Right hindlimb (tissue), 1 donor: ENCODE measurements at regions not wholly inside any gene's neighbourhood (a gene's known extent, or its start where the extent isn't known, plus 50 kb on each side); places are given as distances from the start of the nearest gene placed in this dataset.
A peak's percentile ranks its signal among the peaks of the same experiment; 100 is the strongest.

Experiments used
- DNase-seq: peaks from one replicate; pipeline ENCODE4 v3.0.0-alpha.2; 2018

GRCh38 chr1:29906927-29907326 lies 670.6 kb downstream of the PTPRU start:
- DNase-seq, result no peak

- no peak for DNase-seq
Measured at GRCh38 chr1:29903548-29904166, 667.3 kb downstream of the PTPRU start.

- DNase-seq, result peak; percentile 35
Measured at GRCh38 chr1:29901624-29902325, 665.5 kb downstream of the PTPRU start.

- peak; percentile 27 for DNase-seq
Measured at GRCh38 chr1:29900712-29901111, 664.4 kb downstream of the PTPRU start.

- DNase-seq, result no peak
Measured at GRCh38 chr1:29900104-29900679, 663.9 kb downstream of the PTPRU start.

GRCh38 chr1:29896791-29897714 lies 660.7 kb downstream of the PTPRU start:
- DNase-seq, result no peak

GRCh38 chr1:29896300-29896699 lies 660.0 kb downstream of the PTPRU start:
- no peak for DNase-seq

GRCh38 chr1:29895201-29895600 lies 658.9 kb downstream of the PTPRU start:
- DNase-seq, result no peak

GRCh38 chr1:29894311-29894710 lies 658.0 kb downstream of the PTPRU start:
- DNase-seq, result no peak

- DNase-seq, result no peak
Measured at GRCh38 chr1:29893806-29894205, 657.5 kb downstream of the PTPRU start.

- DNase-seq, result no peak
Measured at GRCh38 chr1:29893046-29893723, 656.9 kb downstream of the PTPRU start.

- DNase-seq, result no peak
Measured at GRCh38 chr1:29892247-29892646, 655.9 kb downstream of the PTPRU start.

- no peak for DNase-seq
Measured at GRCh38 chr1:29890201-29890959, 654.1 kb downstream of the PTPRU start.

- DNase-seq, result no peak
Measured at GRCh38 chr1:29889776-29890175, 653.5 kb downstream of the PTPRU start.

- DNase-seq, result no peak
Measured at GRCh38 chr1:29884740-29885139, 648.4 kb downstream of the PTPRU start.

GRCh38 chr1:29883986-29884385 lies 647.7 kb downstream of the PTPRU start:
- no peak for DNase-seq

- no peak for DNase-seq
Measured at GRCh38 chr1:29883411-29883832, 647.1 kb downstream of the PTPRU start.

GRCh38 chr1:29880556-29880955 lies 644.2 kb downstream of the PTPRU start:
- no peak for DNase-seq

- DNase-seq, result no peak
Measured at GRCh38 chr1:29879217-29879616, 642.9 kb downstream of the PTPRU start.

- DNase-seq, result no peak
Measured at GRCh38 chr1:29878501-29878900, 642.2 kb downstream of the PTPRU start.

GRCh38 chr1:29876902-29877301 lies 640.6 kb downstream of the PTPRU start:
- DNase-seq, result no peak

GRCh38 chr1:29876441-29876840 lies 640.1 kb downstream of the PTPRU start:
- DNase-seq, result no peak
